Ramos (cell line): ENCODE measurements at regions not wholly inside any gene's neighbourhood (a gene's known extent, or its start where the extent isn't known, plus 50 kb on each side); places are given as distances from the start of the nearest gene placed in this dataset.

ENCODE experiments used
- in situ Hi-C: fragments of 300-500 bp; cut with MboI; formaldehyde crosslinking; loops from one replicate; pipeline ENCODE4 v1.14.3; 2022; ENCODE audit warnings: low sequenced_read_pairs; ENCODE audit not compliant: unreplicated experiment

DNA sequence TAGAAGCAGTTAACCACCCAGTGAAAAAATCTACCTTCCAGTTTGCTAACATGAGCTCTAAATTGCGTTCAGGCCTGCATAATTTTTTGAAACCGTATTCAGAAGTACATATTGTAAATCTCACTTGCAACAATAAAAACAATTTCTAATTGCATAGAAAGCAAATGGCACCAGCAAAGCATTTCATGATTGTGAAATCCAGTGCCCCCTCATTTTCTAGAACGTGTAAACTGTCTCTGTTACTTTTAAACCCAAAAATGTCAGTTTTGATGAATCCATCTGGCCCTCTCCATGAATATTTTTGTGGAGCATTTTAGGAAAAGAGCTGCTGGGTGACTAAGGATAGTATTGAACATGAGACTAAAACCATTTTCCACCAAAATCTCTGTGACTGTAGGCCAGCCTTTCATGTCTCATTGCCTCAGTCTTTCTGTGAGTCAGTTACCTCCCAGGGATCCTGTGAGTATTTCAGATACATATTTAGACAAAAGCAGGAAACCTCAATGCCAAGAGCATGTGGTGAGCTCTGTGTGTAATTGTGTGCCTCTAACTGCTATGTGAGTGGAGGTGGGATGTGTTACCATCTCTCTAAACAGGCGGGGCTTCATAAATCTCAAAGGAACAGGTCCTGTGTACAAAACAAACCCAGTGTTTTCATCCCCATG lies 477.8 kb upstream of the DCC start:
- in situ Hi-C loops = no loop called here

GRCh38 chr18:51864219-51864965 lies 475.6 kb upstream of the DCC start:
- in situ Hi-C loops = no loop called here

DNA sequence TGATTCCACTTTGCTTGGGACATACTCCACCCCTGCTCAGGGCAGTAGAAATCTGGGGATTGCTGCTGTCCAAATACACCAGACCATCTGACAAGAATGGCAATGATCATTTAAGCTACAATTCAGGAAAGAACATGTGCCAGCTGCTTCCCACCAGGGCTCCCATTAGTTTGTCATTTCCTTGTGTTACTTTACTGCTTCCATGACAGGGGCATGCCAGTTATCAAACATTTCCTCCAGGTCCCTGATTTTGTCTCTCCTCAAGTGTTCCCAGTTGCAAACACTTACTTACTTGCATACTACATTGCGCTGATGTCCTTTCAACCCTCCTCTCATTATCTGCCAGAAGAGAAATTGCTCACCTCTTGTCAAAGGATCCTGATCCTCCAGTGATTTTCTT lies 474.5 kb upstream of the DCC start:
- in situ Hi-C loops = no loop called here

- in situ Hi-C loops = no loop called here
Measured at GRCh38 chr18:51867767-51868166, 472.2 kb upstream of the DCC start.

DNA sequence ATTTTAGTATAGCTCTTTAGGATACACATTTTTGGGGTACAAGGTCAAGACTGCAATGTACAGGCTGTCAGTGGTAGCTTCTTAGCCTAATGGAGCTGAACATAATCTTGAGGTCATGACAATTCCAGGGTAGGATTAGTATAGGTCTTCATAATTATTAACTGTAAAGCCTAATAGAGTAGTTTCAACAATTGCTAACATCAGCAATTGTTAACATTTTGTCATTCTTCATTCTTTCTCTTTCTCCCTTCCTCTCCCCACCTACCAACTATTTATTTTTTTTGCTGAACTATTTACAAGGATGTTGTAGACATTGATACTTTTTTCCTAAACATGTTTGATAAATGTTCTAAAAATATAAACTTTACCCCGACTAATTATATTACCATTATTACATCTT lies 461.3 kb upstream of the DCC start:
- in situ Hi-C loops = no loop called here

DNA sequence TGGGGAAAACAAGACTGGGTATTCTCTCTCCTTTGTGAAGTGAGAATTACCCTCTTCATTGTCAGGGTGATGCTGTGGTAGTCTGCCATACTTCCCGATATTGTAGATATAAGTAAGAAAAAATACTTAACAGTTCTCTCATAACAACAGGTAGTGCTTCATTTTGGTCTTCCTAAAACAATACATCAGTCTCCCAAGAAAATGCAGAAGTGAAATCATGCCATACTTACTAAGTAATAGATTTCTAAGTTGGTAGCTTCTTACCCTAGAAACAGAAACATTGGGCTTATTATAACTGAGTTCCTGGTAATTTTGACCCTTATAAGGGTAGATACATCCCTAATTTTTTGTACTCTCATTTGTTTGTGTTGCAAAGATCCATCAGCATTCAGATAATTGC lies 460.7 kb upstream of the DCC start:
- in situ Hi-C loops = no loop called here

DNA sequence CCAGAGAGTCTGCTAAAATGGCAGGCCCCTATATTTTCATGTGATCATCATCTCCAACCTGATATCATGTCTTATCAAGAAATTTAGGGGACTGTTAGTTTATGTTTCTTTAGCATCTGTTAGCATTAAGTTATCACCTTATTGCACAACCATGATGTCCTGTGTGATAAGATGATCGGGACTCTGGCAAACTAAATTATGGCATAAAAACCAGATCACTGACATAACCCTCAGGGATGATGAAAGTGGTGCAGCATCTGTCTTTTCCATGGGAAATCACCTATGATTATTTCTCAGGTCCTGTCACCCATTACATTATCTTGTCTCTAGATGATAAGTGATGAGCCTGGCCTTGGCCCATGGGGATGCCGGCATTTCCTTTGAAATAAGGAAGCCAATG lies 458.6 kb upstream of the DCC start:
- in situ Hi-C loops = no loop called here

- in situ Hi-C loops = no loop called here
Measured at GRCh38 chr18:51884039-51884438, 456.0 kb upstream of the DCC start.

- in situ Hi-C loops = no loop called here
Measured at GRCh38 chr18:51890762-51891161, 449.2 kb upstream of the DCC start.

- in situ Hi-C loops = no loop called here
Measured at GRCh38 chr18:51891876-51892275, 448.1 kb upstream of the DCC start.

DNA sequence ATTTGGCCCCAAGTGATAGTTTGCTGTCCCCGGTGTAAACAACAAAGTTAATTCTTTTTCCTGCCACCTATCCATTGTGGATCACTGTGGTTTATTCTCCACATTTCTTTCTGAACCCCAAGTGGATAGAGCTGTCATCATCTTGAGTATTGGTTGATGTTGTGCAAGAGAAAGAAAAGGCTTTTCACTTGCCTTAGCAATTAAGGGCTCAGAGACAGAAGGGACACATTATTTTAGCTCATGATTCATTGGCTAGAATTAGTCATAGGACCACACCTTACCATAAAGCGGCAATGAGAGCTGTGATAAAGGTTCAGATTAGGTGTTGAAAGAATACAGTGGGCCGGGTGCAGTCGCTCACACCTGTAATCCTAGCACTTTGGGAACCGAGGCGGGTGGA lies 442.1 kb upstream of the DCC start:
- in situ Hi-C loops = no loop called here

- in situ Hi-C loops = no loop called here
Measured at GRCh38 chr18:51907687-51908597, 432.1 kb upstream of the DCC start.

- in situ Hi-C loops = no loop called here
Measured at GRCh38 chr18:51908598-51908944, 431.4 kb upstream of the DCC start.

GRCh38 chr18:51911584-51911983 lies 428.4 kb upstream of the DCC start:
- in situ Hi-C loops = no loop called here

GRCh38 chr18:51912381-51912780 lies 427.6 kb upstream of the DCC start:
- in situ Hi-C loops = no loop called here

DNA sequence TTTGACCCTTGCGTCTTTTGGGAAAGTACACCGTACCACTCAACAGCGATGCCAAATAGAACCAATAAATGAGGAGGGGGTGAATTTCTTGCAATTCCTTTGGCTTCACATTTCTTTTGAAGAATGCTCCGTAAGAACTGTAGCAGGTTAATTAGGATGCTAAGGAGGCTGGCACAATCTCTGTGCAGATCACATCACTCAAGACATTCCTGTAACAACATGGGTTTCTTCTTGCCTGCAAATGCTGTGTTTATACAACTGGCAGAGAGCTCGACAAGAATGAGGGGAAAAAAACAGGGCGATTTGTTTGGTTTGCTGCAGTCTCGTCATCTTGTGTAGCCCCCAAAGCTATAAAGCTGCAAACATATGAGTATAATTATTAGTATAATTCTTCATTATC lies 424.8 kb upstream of the DCC start:
- in situ Hi-C loops = no loop called here

DNA sequence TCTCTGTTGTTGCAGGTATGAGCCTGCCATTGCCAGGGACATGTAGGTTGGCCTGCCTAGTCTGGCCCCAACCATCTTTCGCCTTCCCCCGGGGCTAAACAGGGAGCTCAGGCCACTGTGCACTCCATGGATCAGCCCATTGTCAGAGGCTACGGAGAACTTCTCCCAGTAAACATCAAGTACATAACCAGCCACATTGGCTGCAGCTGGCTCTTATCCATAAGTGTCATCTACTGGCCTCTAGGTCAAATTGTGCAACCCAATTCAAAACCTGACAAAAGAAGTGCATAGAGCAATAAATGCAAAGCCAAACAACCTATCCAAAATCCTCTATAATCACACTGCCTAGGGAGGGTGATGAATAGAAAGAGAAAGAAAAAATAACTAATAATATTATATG lies 418.1 kb upstream of the DCC start:
- in situ Hi-C loops = no loop called here

GRCh38 chr18:51933903-51934302 lies 406.1 kb upstream of the DCC start:
- in situ Hi-C loops = no loop called here

DNA sequence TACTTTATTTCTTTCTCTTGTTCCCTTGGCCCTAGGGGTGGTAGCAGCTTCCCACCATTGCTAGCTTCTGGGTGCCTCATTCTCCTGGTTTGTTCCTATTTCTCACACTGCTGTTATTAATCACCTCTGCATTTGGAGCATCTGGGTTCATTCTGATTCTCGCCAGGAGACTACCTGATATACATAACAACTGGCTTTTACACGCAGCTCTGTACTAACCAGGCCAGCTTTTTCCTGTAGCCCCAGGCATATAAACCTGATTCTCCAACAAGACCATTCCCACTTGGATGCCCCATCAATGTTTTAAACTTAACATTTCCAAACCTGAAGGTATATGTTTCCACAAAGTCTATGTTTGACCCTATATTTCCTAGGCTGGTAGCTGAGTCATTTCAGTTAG lies 403.9 kb upstream of the DCC start:
- in situ Hi-C loops = no loop called here

DNA sequence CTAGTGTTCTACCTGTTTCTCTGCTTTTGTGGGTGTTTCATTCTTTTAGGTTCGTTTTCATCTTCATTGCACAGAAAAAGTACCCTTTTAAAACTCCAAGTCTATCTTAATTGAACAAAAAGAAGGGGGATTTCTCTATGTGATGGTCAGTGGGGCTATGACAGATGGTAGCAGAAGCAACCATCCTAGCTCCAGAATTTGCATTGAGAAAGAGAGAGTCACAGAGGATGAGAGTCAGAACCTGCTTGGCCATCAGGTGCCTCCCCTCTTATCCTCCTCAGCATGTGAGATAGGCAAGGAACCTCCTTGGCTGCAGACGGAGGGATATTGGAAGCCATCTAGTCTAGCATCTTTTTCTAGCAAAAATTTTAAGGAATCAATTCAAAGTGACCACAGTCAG lies 398.0 kb upstream of the DCC start:
- in situ Hi-C loops = no loop called here

GRCh38 chr18:51943281-51943680 lies 396.7 kb upstream of the DCC start:
- in situ Hi-C loops = no loop called here
